K562 (cell line): ENCODE measurements at regions not wholly inside any gene's neighbourhood (a gene's known extent, or its start where the extent isn't known, plus 50 kb on each side); places are given as distances from the start of the nearest gene placed in this dataset.

Experiments used
- ARID1B ChIP-seq: fragments of 450-650 bp; IDR thresholded peaks from 2 replicates; pipeline ENCODE4 v1.6.1; 2016; ENCODE audit warnings: antibody characterized with exemption, mild to moderate bottlenecking, inconsistent platforms
- DIDO1 ChIP-seq: fragments of 450-650 bp; IDR thresholded peaks from 2 replicates; pipeline ENCODE4 v1.6.1; 2016; ENCODE audit warnings: low read depth, missing biosample characterization, missing genetic modification characterization
- TCF3 ChIP-seq: sonication (generic); formaldehyde crosslinking; IDR thresholded peaks from 2 replicates; pipeline ENCODE4 v1.4.0; 2020; ENCODE audit warnings: mild to moderate bottlenecking, missing genetic modification reagents
- ZC3H11A ChIP-seq: IDR thresholded peaks from 2 replicates; pipeline ENCODE4 v1.6.1; 2012; ENCODE audit warnings: low read depth, low read length, improper control_type of control experiment
- ZNF316 ChIP-seq: fragments of 450-650 bp; IDR thresholded peaks from 2 replicates; pipeline ENCODE4 v1.6.1; 2016
- ZNF324 ChIP-seq: fragments of 250-450 bp; sonication (Bioruptor Pico); IDR thresholded peaks from 2 replicates; pipeline ENCODE4 v1.4.0; 2020; ENCODE audit warnings: mild to moderate bottlenecking

- TF ChIP-seq ARID1B (no peak), ZC3H11A (no peak), ZNF324 (no peak), TCF3 (no peak), DIDO1 (tag) (no peak), ZNF316 (no peak)
These were observed 585.2 kb downstream of the ACTL7B start for GRCh38 chr9:108270561-108270960.
